ENCODE measurements at regions not wholly inside any gene's neighbourhood (a gene's known extent, or its start where the extent isn't known, plus 50 kb on each side); places are given as distances from the start of the nearest gene placed in this dataset.
A peak's percentile ranks its signal among the peaks of the same experiment; 100 is the strongest.

DNA sequence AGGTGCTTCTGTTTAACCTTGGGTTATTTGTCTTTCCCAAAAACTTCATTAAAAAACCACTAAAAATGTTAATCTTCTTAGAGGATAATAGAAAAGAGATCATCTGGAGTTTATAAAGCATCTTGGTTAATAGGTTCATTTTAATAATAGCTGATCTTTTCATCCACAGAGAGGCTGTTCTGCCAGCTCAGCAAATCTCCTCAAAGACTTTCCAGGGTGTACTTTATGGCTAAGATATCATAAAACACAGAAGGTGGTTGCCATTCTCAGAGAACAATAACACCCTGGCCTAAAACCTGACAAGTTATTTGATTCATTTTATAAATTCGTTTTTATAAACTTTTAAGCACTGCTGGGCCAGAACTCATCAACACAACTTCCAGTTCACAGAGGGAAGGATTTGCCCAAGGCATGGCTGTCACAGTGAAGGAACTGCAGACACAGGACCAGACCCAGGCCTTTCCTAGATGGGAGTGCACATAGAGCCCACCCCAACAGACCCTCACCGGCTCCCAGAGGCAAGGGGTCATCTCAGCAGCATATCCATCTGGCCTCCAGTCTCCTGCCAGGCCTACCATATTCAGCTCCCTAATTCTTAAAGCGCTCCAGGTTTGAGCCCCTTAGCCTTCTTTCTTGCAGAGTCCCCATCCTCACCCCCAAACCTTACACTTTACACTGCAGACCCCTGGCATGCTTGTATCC is 203.4 kb upstream of the RAB6C start:
- DNase-seq (ENCODE audit: low read depth, low spot score): no peak

DNA sequence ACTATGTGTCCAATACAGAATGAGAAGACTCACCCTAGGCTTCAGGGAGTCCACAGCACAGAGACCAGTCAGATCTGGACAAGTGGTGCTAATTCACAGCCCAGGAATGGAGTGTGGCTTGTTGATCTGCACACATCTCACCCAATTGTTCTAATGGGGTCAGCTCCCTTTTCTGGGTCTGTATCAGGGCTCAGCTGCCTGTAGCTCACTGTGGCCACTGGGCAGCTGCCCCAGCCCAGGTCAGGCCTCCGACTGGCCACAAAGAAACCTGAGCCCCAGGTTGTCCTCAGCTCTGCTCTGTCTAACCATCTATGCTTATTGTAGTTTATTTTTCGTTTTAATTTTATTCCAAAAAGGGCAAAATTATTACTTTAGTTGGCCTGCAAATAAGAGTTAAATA is 202.3 kb upstream of the RAB6C start:
- no peak for DNase-seq (ENCODE audit: low read depth, low spot score)

- no peak for DNase-seq (ENCODE audit: low read depth, low spot score)
Observed at GRCh38 chr2:129777762-129778583, 201.5 kb upstream of the RAB6C start.

GRCh38 chr2:129778584-129778877 is 200.9 kb upstream of the RAB6C start:
- no peak for DNase-seq (ENCODE audit: low read depth, low spot score)

DNA sequence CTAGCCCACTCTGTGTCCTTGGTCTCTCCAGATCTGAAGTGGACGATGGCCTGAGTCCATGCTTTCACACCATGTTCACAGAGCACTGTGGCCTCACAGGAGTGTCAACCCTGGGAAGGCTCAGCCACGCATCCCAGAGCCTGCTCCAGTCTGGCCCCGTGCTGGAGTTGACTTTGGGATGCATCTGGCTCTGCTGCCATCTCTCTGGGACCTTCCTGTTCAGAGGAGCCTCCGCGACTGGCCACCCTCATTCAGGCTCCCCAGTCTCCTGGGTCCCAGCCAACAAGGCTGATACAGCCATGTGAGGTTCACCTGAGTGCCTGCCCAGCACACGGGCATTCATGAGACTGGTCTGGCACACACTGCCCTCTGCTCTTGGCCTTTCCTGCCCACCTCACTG is 199.7 kb upstream of the RAB6C start:
- DNase-seq (ENCODE audit: low read depth, low spot score): no peak

GRCh38 chr2:129780316-129781270 is 198.9 kb upstream of the RAB6C start:
- DNase-seq (ENCODE audit: low read depth, low spot score): no peak

GRCh38 chr2:129781749-129782632 is 197.5 kb upstream of the RAB6C start:
- DNase-seq (ENCODE audit: low read depth, low spot score): no peak

- no peak for DNase-seq (ENCODE audit: low read depth, low spot score)
Observed at GRCh38 chr2:129782633-129782990, 196.9 kb upstream of the RAB6C start.

DNA sequence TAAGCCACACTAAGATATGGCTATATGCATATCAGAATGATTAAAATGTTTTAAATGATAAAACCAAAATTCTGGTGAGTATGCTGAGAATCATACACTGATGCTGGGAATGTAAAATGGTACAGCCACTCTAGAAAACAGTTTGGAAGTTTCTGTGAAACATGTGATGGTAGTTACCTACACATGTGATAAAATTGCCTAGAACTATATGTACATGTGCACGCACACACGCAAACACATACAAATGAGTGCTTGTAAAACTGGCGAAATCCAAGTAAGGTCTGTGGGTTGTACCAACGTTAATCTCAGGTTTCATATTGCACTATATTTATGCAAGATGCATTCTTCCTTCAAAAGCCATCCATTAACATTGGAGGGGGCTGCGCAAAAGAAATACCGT is 195.0 kb upstream of the RAB6C start:
- no peak for DNase-seq (ENCODE audit: low read depth, low spot score)

DNA sequence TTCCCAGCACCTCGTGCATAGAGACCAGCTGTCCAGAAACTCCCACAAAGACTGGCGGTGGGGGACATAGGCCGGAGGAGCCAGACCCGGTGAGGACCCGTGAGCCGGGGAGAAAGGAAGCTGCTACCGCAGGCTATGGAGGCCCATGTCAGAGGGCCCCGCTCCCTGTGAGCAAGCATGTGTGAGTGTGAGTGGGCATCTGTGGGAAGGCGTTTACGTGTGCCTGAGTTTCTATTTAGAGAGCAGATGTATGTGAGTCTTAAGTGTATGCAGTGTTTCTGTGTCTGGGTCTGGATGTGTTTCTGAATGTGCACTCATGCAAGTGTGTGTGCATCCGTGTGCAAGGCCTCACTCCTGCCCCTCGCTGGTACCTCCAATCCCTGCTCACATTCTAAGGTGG is 187.8 kb upstream of the RAB6C start:
- DNase-seq (ENCODE audit: low read depth, low spot score): no peak

DNA sequence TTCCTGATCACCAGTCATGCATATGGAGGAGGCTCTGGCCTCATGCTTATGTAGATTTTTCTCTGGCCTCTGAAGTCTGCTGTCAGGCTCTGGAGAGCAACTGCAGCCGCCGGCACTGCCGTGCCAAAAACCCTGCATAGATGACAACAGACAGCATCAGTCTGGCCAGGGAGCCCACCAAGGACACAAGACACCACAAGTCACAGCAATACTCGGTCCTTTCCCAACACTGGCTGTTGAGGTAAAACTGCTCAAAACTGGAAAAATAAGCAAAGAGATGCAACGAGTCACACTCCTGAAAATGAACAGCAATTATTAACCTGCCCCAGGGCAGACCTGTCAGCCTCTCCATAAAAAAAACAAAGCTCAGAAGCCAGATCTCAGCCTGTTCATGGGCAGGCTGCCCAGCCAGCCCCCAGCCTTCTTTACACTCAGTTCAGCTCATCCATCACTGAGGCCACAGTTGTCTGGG is 186.0 kb upstream of the RAB6C start:
- peak; percentile 42 for DNase-seq (ENCODE audit: low read depth, low spot score)

DNA sequence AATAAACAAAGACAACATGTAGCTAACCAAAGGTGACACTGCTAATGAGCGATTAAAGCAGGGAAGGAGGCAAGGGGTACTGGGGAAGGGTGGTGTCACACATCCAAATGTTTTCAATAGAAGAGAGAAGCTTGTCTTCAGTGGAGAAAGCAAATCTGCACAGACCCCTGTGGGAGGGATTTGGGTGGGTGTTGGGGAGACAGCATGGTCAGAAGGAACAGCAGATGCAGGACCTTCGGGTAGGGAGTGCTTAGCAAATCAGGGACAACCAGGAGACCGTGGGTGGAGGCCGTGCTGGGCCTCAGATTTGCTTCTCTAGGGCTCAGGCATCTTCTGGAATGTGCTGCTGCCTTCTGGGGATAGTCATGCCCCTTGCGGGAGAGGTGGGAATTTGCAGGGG is 185.3 kb upstream of the RAB6C start:
- no peak for DNase-seq (ENCODE audit: low read depth, low spot score)

GRCh38 chr2:129794540-129794939 is 184.9 kb upstream of the RAB6C start:
- no peak for DNase-seq (ENCODE audit: low read depth, low spot score)

- DNase-seq (ENCODE audit: low read depth, low spot score): no peak
Observed at GRCh38 chr2:129796225-129796624, 183.2 kb upstream of the RAB6C start.

DNA sequence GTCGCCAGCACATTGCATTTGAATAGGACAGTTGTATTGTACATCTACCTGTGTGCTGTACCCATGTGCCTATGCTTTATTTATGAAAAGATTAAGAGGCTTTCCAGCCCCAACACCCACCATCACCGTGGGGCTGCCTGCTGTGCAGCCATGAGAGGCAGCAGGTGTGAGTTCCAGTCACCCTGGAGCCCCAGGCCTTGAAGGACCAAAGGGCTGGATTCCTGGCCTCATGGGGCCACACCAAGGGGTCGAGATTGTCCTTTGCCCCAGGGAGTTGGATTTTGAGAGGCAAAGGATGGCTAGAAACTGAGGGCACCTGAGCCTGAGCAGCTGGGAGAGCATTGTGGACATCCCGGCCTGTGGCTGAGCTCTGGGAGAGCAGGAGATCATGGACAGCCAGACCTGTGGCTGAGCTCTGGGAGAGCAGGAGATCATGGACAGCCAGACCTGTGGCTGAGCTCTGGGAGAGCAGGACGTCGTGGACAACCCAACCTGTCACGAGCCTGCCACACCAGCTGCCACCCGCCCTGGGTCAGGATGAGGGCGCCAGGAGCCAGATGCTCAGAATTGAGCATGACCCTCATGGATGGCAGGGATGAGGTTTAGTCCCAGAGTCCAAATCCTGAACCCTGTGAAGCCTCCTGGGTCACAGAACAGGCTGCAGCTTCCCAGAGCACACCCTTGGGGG is 182.5 kb upstream of the RAB6C start:
- DNase-seq (ENCODE audit: low read depth, low spot score): no peak

- DNase-seq (ENCODE audit: low read depth, low spot score): no peak
Observed at GRCh38 chr2:129797489-129798300, 181.8 kb upstream of the RAB6C start.

DNA sequence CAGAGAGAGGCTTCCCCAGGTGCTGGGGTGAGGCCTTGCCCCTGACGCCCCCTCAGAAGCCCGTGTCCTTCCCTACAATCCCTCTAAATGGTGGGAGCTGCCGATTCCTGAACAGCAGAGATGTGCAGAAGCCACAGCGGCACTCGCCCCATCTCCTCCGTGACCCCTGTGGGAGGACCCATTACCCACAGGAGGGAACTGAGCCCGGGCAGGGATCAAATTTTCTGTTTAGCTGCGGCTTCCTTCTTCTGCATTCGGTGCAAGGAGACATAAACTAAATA is 181.2 kb upstream of the RAB6C start:
- no peak for DNase-seq (ENCODE audit: low read depth, low spot score)

DNA sequence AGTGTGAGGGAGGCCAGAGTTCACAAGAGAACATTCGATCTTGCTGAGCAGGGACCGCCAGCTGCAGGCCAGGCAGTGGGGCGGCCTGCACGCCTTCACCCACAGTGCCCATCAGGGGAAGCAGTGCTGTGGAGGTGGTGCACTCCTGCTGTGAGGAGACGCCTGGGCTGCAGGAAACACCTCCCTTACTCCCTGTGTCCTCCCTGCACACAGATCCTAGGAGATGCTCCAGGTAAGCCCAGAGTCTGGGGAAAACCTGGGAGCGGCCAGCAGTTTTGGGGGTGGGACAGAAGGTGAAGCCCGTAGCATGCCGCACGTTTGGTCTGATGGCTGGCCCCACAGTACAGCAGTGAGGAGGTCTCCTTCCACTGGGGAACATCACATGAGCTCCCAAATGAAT is 180.8 kb upstream of the RAB6C start:
- DNase-seq (ENCODE audit: low read depth, low spot score): no peak

DNA sequence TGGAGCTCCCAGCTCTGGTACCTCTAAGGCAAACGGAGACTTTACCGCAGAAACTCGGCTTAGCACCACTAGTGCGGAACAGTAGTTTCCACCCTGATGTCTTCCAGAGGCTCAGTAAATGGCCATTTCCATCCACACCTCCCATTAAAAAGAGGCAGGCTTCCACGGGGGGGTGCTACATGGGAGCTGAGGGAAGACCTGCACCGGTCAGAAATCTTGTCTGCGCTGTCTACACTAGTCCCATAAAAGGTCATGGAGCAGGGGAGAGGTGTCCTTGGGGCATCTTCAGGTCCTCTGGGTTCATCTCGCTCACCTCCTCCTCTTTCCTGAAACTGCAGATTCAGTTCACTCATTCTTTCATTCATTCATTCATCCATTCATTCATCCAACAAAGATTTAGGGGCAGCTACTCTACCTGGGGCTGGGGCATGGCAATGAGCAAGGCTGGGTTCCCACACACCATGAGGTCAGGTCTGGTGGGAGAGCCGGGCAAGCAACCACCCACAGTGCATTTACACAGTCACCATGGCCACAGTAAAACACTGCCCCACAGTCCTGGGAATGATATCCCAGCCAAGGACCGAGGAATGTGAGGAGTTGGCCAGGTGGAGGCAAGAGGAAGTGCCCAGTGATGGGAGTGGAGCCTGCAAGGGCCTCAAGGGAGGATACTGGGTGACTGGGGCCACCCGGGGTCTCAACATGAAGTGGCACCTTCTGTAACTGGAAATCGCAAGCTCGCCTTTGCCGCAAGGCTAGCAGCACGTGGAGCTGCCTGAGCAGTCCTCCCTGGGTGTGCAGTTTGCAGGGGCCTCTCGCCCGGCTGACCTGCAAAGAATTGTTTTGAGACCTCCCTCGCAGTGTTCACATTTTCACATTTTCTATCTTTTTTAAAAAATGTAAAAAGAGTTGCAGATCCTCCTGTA is 180.2 kb upstream of the RAB6C start:
- no peak for DNase-seq (ENCODE audit: low read depth, low spot score)
